Neural cell (in vitro differentiated cells): ENCODE measurements at regions not wholly inside any gene's neighbourhood (a gene's known extent, or its start where the extent isn't known, plus 50 kb on each side); places are given as distances from the start of the nearest gene placed in this dataset.

Experiments
- CTCF ChIP-seq: fragments of 450-650 bp; IDR thresholded peaks from 2 replicates; pipeline ENCODE4 v1.5.1; 2014; ENCODE audit warnings: antibody characterized with exemption, mild to moderate bottlenecking, moderate library complexity; ENCODE audit not compliant: poor library complexity, severe bottlenecking
- EP300 ChIP-seq: fragments of 450-650 bp; conservative IDR thresholded peaks from 2 replicates; pipeline ENCODE4 v1.6.1; 2014; ENCODE audit warnings: antibody characterized with exemption, mild to moderate bottlenecking, moderate library complexity; ENCODE audit not compliant: poor library complexity, severe bottlenecking
- POLR2AphosphoS5 ChIP-seq: IDR thresholded peaks from 2 replicates; pipeline ENCODE4 v1.6.1; 2012
- RAD21 ChIP-seq: fragments of 450-650 bp; conservative IDR thresholded peaks from 2 replicates; pipeline ENCODE4 v1.6.1; 2014; ENCODE audit warnings: antibody characterized with exemption, mild to moderate bottlenecking, moderate library complexity

GRCh38 chr7:88665892-88666514 lies 93.5 kb upstream of the ZNF804B start:
- TF ChIP-seq CTCF (no peak), RAD21 (no peak), EP300 (no peak), POLR2AphosphoS5 (no peak)
